ENCODE measurements at regions not wholly inside any gene's neighbourhood (a gene's known extent, or its start where the extent isn't known, plus 50 kb on each side); places are given as distances from the start of the nearest gene placed in this dataset.

DNA sequence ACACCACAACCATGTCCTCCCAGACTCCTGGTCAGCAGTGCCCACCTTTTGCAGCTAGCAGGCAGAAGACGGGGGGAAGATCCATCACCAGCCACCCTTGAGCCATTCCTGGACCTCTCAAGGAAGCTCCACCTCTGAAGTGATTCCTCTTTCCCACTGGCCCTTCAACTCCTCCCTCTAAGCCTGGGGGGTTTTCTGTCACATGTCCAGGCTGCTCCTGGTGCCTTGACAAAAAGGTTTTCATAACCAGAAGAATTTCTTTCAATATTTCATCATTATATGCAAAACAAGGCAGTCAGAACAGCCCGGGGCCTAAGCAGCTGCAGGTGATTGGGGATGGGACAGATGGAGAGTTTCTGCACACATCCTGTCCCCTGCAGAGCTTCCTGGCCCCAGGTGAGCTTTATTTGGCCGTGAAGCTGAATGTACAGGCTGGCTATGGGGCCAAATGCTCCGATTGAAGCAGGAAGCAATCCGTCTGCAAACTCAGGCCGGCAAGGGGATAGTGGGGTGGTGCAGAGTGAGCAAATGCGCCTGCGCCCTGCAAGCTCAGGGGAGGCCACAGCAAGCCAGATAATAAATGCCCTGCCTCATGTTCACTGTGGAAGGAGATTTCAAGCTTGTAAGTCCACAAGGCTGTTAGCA lies 173.5 kb downstream of the C5orf15 start:
- no peak for DNase-seq (ENCODE audit: low read depth)
- no peak overlapping the region for H3K4me3 ChIP-seq (ENCODE audit: low read depth, low read length)
- TF ChIP-seq, protein P1, sequence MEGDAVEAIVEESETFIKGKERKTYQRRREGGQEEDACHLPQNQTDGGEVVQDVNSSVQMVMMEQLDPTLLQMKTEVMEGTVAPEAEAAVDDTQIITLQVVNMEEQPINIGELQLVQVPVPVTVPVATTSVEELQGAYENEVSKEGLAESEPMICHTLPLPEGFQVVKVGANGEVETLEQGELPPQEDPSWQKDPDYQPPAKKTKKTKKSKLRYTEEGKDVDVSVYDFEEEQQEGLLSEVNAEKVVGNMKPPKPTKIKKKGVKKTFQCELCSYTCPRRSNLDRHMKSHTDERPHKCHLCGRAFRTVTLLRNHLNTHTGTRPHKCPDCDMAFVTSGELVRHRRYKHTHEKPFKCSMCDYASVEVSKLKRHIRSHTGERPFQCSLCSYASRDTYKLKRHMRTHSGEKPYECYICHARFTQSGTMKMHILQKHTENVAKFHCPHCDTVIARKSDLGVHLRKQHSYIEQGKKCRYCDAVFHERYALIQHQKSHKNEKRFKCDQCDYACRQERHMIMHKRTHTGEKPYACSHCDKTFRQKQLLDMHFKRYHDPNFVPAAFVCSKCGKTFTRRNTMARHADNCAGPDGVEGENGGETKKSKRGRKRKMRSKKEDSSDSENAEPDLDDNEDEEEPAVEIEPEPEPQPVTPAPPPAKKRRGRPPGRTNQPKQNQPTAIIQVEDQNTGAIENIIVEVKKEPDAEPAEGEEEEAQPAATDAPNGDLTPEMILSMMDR (IDR thresholded peaks at IDR 0.05; ENCODE audit: insufficient read depth, low read length) = no peak

DNA sequence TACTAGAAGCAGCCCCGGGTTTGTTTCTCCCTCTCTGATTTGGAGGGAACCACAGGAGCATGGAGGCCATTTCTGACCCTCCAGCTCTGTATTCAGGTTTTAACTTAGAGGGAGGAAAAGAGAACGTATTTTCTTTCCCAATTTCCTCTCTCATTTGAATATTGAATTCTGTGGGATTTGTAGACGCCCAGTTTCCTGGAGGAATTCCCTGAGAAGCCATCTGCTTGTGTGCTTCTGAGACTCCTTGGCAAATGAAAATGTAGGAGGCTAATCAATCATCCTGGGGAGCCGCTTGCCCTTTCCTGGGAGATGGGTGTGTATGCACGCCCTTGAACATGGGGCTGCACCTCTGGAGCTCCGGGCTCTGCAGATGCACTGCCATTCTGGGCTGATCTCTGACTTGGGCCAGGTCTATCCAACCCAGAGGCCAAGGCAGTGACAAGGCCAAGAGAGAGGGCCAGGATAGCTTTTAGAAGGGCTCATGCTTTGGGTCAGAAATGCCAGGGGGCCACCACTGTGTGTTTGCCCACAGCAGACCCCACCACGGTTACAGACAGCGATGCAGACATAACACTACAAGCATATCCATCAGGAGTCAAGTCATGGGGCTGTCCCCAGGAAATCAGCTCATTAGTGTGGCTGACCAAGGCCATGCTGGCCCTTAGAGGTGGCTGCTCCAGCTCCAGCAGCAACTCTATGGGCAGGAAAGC lies 174.5 kb downstream of the C5orf15 start:
- TF ChIP-seq, protein P1 (IDR thresholded peaks at IDR 0.05; ENCODE audit: insufficient read depth, low read length) = no peak

DNA sequence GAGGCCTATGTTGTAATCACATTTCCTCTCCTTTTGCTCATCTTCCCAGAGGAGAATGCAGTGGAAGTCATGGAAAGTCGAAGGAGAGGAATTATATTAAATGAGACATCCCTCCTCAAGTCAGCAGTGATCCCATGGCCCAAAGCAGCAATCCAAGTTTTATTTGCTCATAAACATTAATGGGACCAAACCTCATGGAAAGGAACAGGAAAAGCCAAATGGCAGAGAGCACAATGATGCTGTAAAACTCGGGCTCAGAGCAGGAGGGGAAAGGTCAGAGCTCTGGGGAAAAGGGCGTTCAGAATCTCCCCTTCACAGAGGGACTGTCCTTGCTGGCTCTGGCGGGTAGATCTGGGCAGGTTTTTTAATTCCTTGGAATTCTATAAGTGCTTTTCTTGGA lies 175.8 kb downstream of the C5orf15 start:
- H3K4me3 ChIP-seq (ENCODE audit: low read depth, low read length) = no peak overlapping the region
- DNase-seq (ENCODE audit: low read depth) = no peak
- TF ChIP-seq, protein P1 (IDR thresholded peaks at IDR 0.05; ENCODE audit: insufficient read depth, low read length) = no peak

More for the DNA sequence above, 174.5 kb downstream of the C5orf15 start:
- H3K4me3 ChIP-seq (ENCODE audit: low read depth, low read length) = no peak overlapping the region
- DNase-seq (ENCODE audit: low read depth) = no peak

DNA sequence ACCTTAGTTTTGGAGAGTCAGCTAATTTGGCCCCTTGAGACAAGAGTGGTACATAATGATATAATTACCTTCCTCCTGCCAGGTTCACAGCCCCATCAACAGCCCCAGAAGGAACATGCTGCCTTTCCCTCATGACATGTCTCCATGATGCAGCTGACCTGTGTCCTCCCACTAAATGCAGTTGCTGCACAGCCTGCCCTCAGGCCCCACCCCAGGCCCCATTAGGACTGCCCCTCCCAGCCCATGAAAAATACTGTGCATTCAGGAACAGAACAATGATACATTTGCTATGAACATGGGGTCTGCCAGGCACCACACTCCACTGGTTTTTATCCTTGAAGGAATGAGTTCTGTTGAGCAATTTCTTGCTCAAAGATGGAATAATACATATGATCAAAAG lies 176.4 kb downstream of the C5orf15 start:
- TF ChIP-seq, protein P1 (IDR thresholded peaks at IDR 0.05; ENCODE audit: insufficient read depth, low read length) = no peak
- no peak overlapping the region for H3K4me3 ChIP-seq (ENCODE audit: low read depth, low read length)

DNA sequence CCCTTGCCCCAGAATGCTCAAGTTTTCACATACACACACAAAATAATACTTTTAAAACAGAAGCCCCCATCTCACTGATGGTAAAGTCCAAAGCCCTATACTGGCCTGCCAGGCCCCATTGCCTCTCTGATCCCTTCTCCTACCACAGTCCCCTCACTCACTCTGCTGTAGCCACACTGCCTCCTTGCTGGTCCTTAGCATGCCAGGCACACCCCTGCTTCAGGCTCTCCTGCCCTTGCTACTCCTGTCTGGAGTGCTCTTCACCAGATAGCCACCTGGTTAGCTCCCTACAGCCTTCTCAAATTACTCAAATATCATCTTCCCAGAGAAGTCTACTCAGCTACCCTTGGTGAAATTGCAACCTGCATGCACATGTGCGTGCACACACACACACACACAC lies 177.5 kb downstream of the C5orf15 start:
- no peak for DNase-seq (ENCODE audit: low read depth)
- H3K4me3 ChIP-seq (ENCODE audit: low read depth, low read length) = no peak overlapping the region
- TF ChIP-seq, protein P1 (IDR thresholded peaks at IDR 0.05; ENCODE audit: insufficient read depth, low read length) = no peak

More for the DNA sequence above, 176.4 kb downstream of the C5orf15 start:
- no peak for DNase-seq (ENCODE audit: low read depth)

DNA sequence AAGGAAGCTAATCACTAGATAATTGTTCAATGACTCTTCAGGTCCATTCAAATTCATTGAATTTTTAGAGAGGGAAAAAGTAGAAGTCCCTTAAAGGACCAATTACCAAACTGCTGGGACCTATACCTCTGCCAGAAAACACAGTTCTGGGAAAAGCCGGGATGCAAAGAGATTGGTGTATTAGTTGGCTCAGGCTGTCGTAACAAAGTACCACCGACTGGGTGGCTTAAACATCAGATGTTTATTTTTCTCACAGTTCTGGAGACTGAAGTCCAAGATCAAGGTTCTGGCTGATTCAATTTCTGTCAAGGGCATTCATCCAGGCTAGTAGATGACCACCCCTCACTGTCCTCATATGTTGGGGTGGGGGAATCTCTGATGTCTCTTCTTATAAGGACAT lies 177.1 kb upstream of the FSTL4 start:
- no peak for DNase-seq (ENCODE audit: low read depth)

More for the DNA sequence above, 177.1 kb upstream of the FSTL4 start:
- TF ChIP-seq, protein P1 (IDR thresholded peaks at IDR 0.05; ENCODE audit: insufficient read depth, low read length) = no peak
- H3K4me3 ChIP-seq (ENCODE audit: low read depth, low read length) = no peak overlapping the region

Measured in fibroblast of the aortic adventitia (primary cell).